Epithelial cell of proximal tubule (primary cell): ENCODE measurements at regions not wholly inside any gene's neighbourhood (a gene's known extent, or its start where the extent isn't known, plus 50 kb on each side); places are given as distances from the start of the nearest gene placed in this dataset.
"Not testable (repeated sequence)": the region's sequence is repeated elsewhere in the genome, so short reads cannot be mapped to it uniquely, and the experiment has no call there.

Experiments used
- DNase-seq: peaks from one replicate; pipeline ENCODE4 v3.0.0-alpha.2; 2011; ENCODE audit warnings: low read depth
- H3K4me3 ChIP-seq: 2 replicates; pipeline ENCODE4 v1.5.1; 2011; ENCODE audit warnings: low read depth, mild to moderate bottlenecking, low read length
- TF ChIP-seq, protein P1 (sequence below): conservative IDR thresholded peaks from 2 replicates; pipeline ENCODE4 v1.5.1; 2012; ENCODE audit warnings: low read depth, mild to moderate bottlenecking, low read length

DNA sequence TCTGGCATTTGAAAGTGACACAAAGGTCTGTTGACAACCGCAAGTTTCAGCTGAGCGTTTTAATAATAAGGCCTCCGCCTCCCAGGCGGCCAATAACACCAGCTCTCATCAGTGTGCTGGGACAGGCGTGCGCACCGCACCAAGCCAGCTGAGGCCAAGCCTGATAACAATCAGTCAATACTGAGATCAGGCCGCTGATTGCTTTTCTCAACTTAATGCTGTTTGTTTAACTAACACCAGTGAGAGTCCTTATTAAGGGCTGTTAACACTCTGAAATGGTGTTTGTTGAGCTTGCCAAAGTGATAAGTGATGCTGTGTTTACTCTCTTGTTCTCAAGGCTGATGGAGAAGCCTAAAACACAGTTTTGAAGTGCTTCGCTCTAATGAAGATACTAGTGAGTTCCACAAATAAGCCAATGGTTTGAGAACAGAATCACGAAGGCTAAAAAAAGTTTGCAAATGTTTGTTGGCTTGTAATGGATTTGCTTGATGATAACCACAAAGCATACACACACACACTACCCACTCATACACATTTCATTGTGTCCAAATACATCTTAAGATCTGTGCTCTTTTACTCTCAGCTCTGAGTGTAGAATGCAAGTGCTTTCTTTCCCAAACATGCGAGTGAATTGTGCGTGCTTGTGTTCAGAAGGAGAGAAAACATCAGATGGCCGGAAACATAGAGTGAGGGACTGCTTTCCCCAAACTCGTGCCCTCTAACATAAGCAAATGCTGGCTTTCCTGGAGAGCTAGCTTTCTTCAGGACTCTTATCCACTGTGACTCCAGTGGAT, 330.4 kb upstream of the KLF4 start:
- TF ChIP-seq, protein P1, sequence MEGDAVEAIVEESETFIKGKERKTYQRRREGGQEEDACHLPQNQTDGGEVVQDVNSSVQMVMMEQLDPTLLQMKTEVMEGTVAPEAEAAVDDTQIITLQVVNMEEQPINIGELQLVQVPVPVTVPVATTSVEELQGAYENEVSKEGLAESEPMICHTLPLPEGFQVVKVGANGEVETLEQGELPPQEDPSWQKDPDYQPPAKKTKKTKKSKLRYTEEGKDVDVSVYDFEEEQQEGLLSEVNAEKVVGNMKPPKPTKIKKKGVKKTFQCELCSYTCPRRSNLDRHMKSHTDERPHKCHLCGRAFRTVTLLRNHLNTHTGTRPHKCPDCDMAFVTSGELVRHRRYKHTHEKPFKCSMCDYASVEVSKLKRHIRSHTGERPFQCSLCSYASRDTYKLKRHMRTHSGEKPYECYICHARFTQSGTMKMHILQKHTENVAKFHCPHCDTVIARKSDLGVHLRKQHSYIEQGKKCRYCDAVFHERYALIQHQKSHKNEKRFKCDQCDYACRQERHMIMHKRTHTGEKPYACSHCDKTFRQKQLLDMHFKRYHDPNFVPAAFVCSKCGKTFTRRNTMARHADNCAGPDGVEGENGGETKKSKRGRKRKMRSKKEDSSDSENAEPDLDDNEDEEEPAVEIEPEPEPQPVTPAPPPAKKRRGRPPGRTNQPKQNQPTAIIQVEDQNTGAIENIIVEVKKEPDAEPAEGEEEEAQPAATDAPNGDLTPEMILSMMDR = no peak
- DNase-seq = no peak
- no peak overlapping the region for H3K4me3 ChIP-seq

DNA sequence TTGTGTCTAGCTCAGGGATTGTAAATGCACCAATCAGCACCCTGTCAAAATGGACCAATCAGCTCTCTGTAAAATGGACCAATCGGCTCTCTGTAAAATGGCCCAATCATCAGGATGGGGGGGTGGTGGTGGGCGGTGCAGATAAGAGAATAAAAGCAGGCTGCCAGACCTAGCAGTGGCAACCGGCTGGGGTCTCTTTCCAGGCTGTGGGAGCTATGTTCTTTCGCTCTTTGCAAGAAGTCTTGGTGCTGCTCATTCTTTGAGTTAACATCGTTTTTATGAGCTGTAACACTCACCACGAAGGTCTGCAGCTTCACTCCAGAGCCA, 328.9 kb upstream of the KLF4 start:
- DNase-seq, H3K4me3 ChIP-seq: not testable (repeated sequence)

DNA sequence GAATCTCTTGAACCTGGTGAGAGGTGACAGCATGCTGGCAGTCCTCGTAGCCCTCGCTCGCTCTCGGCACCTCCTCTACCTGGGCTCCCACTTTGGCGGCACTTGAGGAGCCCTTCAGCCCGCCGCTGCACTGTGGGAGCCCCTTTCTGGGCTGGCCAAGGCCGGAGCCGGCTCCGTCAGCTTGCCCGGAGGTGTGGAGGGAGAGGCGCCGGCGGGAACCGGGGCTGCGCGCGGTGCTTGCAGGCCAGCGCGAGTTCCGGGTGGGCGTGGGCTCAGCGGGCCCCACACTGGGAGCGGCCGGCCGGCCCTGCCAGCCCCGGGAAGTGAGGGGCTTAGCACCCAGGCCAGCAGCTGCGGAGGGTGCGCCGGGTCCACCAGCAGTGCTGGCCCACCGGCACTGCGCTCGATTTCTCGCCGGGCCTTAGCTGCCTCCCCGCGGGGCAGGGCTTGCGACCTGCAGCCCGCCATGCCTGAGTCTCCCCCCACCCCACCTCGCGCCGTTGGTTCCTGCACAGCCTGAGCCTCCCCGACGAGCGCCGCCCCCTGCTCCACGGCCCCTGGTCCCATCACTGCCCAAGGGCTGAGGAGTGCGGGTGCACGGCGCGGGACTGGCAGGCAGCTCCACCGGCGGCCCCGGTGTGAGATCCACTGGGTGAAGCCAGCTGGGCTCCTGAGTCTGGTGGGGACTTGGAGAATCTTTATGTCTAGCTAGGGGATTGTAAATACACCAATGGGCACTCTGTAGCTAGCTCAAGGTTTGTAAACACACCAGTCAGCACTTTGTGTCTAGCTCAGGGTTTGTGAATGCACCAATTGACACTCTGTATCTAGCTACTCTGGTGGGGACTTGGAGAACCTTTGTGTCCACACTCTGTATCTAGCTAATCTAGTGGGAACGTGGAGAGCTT, 328.3 kb upstream of the KLF4 start:
- not testable (repeated sequence) for H3K4me3 ChIP-seq, DNase-seq

DNA sequence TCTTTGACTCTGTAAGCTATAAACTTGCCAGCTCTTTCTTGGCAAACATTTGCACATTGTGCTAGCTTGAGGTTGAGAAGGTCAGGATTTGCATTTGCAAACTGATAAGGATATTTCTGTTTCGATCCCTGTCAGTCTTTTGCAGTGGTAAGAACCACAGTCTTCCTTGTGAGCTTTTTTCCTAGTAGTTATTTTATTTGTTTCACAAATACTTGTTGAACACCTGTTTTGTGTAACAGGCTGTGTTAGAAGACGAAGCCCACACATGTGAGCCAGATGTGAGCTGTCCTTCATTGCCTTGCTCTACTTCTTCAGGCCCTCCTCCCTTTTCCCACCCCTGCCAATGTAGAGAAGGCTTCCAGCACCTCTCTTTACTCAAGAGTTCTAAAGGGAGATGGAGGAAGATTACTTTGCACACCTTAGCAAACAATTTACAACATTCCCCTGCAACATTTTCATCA, 327.0 kb upstream of the KLF4 start:
- H3K4me3 ChIP-seq = no peak overlapping the region
- TF ChIP-seq, protein P1 = no peak
- DNase-seq = no peak

DNA sequence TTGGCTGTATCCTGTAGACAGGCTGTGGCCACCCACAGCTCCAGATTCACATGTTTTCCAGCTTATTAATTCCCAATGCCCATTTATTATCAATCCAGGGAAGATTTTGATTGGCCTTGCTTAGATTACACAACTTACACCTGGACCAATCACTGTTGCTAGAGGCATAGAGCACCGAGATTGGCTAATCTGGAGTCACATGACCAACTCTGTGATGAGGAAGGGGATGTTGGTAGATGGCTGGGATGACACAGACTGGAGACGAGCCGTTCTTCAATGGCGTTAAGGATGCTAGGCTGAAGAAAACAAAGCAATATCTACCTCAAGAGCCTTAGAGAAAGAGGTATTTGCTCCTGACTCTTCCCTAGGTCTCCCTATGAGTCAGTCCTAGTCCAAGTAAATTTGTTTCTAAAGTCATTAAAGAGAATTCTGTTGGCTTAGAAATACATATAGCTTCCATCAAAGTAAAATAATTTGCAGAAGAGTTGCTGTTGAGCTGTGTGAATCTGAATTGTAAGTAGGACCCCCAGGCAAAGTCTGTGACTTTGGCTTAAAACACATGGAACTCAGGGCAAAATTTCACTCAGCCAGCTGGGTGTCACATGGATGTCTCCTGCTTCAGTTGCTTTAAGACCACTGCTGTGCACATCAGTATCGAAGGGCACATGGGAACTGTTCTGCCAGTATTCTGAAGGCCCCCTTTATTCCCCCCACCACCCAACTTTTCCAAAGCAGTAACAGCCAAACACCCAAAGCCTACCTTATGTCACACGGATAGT, 326.4 kb upstream of the KLF4 start:
- TF ChIP-seq, protein P1 = no peak
- DNase-seq = no peak
- H3K4me3 ChIP-seq = no peak overlapping the region

DNA sequence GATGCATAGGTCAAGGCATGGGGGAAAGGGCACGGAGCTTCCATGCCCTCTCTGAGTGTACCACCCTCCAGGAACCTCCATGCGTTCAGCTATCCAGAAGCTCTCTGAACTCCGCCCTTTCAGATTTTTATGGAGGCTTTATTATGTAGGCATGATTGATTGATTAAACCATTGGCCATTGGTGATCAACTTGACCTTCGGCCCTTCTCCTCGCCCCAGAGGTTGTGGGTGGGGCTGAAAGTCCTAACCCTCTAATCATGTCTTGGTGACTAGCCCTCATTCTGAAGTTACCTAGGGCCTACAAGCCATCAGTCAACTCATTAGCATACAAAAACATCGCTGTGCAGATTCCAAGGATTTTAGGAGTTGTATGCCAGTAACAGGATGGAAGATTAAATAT, 323.7 kb upstream of the KLF4 start:
- no peak for DNase-seq
- TF ChIP-seq, protein P1 = no peak
- no peak overlapping the region for H3K4me3 ChIP-seq

DNA sequence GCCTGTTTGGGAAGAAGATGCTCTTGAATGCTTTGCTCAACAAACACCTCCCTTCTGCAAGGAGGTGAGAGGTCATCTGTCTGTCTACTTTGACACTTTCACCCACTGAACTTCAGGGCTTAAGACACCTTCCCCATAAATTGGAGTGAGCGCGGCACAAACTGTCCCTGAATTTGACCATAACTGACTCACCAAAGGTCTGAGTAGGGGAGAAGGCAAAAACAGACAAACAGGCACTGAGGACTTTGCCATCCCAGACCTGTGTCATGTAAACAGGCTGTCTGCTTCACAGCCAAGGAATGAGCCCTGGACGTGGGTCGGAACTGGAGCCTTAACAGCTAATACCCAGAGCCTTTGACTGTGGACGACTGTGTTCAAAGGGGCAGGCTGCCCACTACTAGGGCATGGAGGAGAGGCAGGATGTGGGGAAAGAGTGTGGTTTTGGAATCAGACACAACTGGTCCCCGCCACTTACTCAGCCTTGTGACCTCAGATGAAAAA, 320.9 kb upstream of the KLF4 start:
- TF ChIP-seq, protein P1 = no peak
- no peak for DNase-seq
- H3K4me3 ChIP-seq = no peak overlapping the region
